SK-N-SH treated with all-trans-retinoic acid at 6 μM for 48 hours (cell line): ENCODE measurements at regions not wholly inside any gene's neighbourhood (a gene's known extent, or its start where the extent isn't known, plus 50 kb on each side); places are given as distances from the start of the nearest gene placed in this dataset.
"Not testable (repeated sequence)": the region's sequence is repeated elsewhere in the genome, so short reads cannot be mapped to it uniquely, and the experiment has no call there.

Experiments
- ATAC-seq: fragments of 200-7000 bp; cut with Tn5 transposase; 3 replicates; pipeline ENCODE4 v1.9.1; 2020; ENCODE audit warnings: mild to moderate bottlenecking, moderate library complexity
- ARNTL ChIP-seq: fragments of 450-650 bp; formaldehyde crosslinking; IDR thresholded peaks from 2 replicates; pipeline ENCODE4 v1.5.0; 2020; ENCODE audit warnings: low read depth, mild to moderate bottlenecking, moderate library complexity, borderline replicate concordance
- BACH2 ChIP-seq: fragments of 250-450 bp; sonication (Bioruptor Pico); IDR thresholded peaks from 2 replicates; pipeline ENCODE4 v1.9.0; 2021; ENCODE audit warnings: mild to moderate bottlenecking, borderline replicate concordance
- CSDC2 ChIP-seq: fragments of 250-450 bp; sonication (Bioruptor Pico); IDR thresholded peaks from 2 replicates; pipeline ENCODE4 v1.5.0; 2020; ENCODE audit warnings: mild to moderate bottlenecking, moderate library complexity
- ESRRG ChIP-seq: fragments of 250-450 bp; sonication (Bioruptor Pico); IDR thresholded peaks from 2 replicates; pipeline ENCODE4 v1.6.1; 2021; ENCODE audit warnings: mild to moderate bottlenecking
- GLIS3 ChIP-seq: fragments of 250-450 bp; sonication (Bioruptor Pico); IDR thresholded peaks from 2 replicates; pipeline ENCODE4 v1.5.0; 2020; ENCODE audit warnings: mild to moderate bottlenecking, moderate library complexity
- ISL1 ChIP-seq: fragments of 250-450 bp; sonication (Bioruptor Pico); IDR thresholded peaks from 2 replicates; pipeline ENCODE4 v2.1.2; 2022; ENCODE audit warnings: mild to moderate bottlenecking, moderate library complexity
- PPARA ChIP-seq: fragments of 250-450 bp; sonication (Bioruptor Pico); IDR thresholded peaks from 2 replicates; pipeline ENCODE4 v1.5.0; 2020; ENCODE audit warnings: mild to moderate bottlenecking, borderline replicate concordance
- SNAI2 ChIP-seq: fragments of 250-450 bp; sonication (Bioruptor Pico); IDR thresholded peaks from 2 replicates; pipeline ENCODE4 v1.5.0; 2020; ENCODE audit warnings: mild to moderate bottlenecking, moderate library complexity
- TOX ChIP-seq: fragments of 250-450 bp; sonication (Bioruptor Pico); IDR thresholded peaks from 2 replicates; pipeline ENCODE4 v1.8.0; 2021; ENCODE audit warnings: mild to moderate bottlenecking, moderate library complexity, borderline replicate concordance
- ZFP3 ChIP-seq: fragments of 250-450 bp; sonication (Bioruptor Pico); IDR thresholded peaks from 2 replicates; pipeline ENCODE4 v1.5.0; 2020; ENCODE audit warnings: mild to moderate bottlenecking, moderate library complexity
- ZFP30 ChIP-seq: fragments of 450-650 bp; formaldehyde crosslinking; IDR thresholded peaks from 2 replicates; pipeline ENCODE4 v1.5.0; 2022; ENCODE audit warnings: mild to moderate bottlenecking, moderate library complexity
- ZNF565 ChIP-seq: fragments of 450-650 bp; formaldehyde crosslinking; conservative IDR thresholded peaks from 2 replicates; pipeline ENCODE4 v1.5.0; 2020; ENCODE audit warnings: low read depth, mild to moderate bottlenecking, moderate library complexity
- ZNF70 ChIP-seq: fragments of 450-650 bp; formaldehyde crosslinking; IDR thresholded peaks from 2 replicates; pipeline ENCODE4 v1.5.0; 2020; ENCODE audit warnings: mild to moderate bottlenecking, moderate library complexity
- ZNF8 ChIP-seq: fragments of 450-650 bp; formaldehyde crosslinking; IDR thresholded peaks from 2 replicates; pipeline ENCODE4 v1.5.0; 2020; ENCODE audit warnings: mild to moderate bottlenecking, moderate library complexity
- TF ChIP-seq, protein P1 (sequence below): fragments of 250-450 bp; sonication (Bioruptor Pico); IDR thresholded peaks from 2 replicates; pipeline ENCODE4 v1.8.0; 2020; ENCODE audit warnings: mild to moderate bottlenecking, moderate library complexity, borderline replicate concordance
- TF ChIP-seq, protein P2 (sequence below): fragments of 250-450 bp; sonication (Bioruptor Pico); IDR thresholded peaks from 2 replicates; pipeline ENCODE4 v1.5.1; 2020; ENCODE audit warnings: low read depth, mild to moderate bottlenecking, moderate library complexity
- TF ChIP-seq, protein P3 (sequence below): fragments of 250-450 bp; sonication (Bioruptor Pico); IDR thresholded peaks from 2 replicates; pipeline ENCODE4 v1.5.0; 2020; ENCODE audit warnings: mild to moderate bottlenecking, moderate library complexity
- TF ChIP-seq, protein P4 (sequence below): fragments of 250-450 bp; sonication (Bioruptor Pico); IDR thresholded peaks from 2 replicates; pipeline ENCODE4 v1.5.1; 2021; ENCODE audit warnings: mild to moderate bottlenecking, moderate library complexity

DNA sequence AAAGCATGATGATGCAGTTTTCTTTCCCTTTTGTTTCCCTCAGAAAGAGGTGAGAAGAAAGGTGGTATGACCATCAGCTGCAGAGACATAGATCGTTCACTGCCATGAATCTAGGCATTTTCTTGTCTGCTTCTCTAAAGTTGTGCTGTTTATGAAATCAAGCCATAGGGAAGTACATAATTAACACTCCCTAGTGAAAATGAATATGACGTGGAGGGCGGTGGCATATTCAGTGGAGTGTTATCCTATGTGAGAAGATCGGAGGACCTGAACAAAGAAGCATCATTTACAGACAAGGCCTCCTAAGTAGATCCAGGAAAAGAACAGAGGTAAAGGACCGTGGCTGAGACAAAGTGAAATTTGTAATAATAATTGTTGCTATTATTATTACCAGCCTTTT lies 509.0 kb upstream of the SLC39A10 start (continued):
- TF ChIP-seq, protein P1, sequence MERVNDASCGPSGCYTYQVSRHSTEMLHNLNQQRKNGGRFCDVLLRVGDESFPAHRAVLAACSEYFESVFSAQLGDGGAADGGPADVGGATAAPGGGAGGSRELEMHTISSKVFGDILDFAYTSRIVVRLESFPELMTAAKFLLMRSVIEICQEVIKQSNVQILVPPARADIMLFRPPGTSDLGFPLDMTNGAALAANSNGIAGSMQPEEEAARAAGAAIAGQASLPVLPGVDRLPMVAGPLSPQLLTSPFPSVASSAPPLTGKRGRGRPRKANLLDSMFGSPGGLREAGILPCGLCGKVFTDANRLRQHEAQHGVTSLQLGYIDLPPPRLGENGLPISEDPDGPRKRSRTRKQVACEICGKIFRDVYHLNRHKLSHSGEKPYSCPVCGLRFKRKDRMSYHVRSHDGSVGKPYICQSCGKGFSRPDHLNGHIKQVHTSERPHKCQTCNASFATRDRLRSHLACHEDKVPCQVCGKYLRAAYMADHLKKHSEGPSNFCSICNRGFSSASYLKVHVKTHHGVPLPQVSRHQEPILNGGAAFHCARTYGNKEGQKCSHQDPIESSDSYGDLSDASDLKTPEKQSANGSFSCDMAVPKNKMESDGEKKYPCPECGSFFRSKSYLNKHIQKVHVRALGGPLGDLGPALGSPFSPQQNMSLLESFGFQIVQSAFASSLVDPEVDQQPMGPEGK = no peak
- TF ChIP-seq ISL1 (CRISPR knock-in tag) (no peak), ARNTL (CRISPR knock-in tag) (no peak)

DNA sequence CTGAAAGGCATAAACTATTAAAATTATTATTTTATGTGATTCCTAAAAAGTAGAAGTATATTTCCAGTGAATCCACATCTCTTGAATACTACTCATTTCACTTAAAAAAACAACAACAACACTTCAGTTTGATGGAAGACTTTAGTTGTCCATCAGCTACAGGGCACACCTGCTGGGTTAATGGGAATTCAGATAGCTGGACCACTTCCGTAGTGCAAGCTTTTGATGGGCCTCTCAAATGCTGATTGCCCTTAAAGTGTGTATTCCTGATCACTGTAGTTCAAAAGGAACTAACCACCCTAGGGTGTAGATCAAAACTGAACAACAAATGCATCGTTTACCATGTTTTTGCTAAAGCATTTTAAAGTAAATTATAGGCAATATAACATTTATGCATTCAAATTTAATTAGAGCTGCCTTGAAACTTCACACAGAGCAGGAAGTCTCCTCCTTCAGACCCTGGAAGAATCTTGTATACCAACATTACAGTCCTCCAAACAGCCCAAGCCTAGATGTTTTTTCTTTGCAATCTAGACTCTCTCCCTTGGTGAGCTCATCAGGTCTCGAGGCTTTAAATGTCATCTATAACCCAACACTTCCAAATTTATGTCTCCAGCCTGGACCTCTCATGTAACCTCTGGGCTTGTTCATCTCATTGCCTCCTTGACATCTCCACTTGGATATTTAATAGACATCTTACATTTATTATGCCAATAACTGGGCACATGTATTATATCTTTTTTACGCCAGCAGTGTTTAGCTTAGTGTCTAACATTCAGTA lies 510.1 kb upstream of the SLC39A10 start:
- TF ChIP-seq ZNF70 (CRISPR knock-in tag) (no peak), ZNF8 (CRISPR knock-in tag) (no peak), CSDC2 (CRISPR knock-in tag) (no peak), ZNF565 (CRISPR knock-in tag) (no peak), ZFP3 (CRISPR knock-in tag) (no peak), ARNTL (CRISPR knock-in tag) (no peak), GLIS3 (no peak)
- TF ChIP-seq, protein P2, sequence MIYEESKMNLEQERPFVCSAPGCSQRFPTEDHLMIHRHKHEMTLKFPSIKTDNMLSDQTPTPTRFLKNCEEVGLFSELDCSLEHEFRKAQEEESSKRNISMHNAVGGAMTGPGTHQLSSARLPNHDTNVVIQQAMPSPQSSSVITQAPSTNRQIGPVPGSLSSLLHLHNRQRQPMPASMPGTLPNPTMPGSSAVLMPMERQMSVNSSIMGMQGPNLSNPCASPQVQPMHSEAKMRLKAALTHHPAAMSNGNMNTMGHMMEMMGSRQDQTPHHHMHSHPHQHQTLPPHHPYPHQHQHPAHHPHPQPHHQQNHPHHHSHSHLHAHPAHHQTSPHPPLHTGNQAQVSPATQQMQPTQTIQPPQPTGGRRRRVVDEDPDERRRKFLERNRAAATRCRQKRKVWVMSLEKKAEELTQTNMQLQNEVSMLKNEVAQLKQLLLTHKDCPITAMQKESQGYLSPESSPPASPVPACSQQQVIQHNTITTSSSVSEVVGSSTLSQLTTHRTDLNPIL = no peak
- TF ChIP-seq, protein P3, sequence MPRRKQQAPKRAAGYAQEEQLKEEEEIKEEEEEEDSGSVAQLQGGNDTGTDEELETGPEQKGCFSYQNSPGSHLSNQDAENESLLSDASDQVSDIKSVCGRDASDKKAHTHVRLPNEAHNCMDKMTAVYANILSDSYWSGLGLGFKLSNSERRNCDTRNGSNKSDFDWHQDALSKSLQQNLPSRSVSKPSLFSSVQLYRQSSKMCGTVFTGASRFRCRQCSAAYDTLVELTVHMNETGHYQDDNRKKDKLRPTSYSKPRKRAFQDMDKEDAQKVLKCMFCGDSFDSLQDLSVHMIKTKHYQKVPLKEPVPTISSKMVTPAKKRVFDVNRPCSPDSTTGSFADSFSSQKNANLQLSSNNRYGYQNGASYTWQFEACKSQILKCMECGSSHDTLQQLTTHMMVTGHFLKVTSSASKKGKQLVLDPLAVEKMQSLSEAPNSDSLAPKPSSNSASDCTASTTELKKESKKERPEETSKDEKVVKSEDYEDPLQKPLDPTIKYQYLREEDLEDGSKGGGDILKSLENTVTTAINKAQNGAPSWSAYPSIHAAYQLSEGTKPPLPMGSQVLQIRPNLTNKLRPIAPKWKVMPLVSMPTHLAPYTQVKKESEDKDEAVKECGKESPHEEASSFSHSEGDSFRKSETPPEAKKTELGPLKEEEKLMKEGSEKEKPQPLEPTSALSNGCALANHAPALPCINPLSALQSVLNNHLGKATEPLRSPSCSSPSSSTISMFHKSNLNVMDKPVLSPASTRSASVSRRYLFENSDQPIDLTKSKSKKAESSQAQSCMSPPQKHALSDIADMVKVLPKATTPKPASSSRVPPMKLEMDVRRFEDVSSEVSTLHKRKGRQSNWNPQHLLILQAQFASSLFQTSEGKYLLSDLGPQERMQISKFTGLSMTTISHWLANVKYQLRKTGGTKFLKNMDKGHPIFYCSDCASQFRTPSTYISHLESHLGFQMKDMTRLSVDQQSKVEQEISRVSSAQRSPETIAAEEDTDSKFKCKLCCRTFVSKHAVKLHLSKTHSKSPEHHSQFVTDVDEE = no peak
- TF ChIP-seq, all 23 proteins: peak for 0

DNA sequence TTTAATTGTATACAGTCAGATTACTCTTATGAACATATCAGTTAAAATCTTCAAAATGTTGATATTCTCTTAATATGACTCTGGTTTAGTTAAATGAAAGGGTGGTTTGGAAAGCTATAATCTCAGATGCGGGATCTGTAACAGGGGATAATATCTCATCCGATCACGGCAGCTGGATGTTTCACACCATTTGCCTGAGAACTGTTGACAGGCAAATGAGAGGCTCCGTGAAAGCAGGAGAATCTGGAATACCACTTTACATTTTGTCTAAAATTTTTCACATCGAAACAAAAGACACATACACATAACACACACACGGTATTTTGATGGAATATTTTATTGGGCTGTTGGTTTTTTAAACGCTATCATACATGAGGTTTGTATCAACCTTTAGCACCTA lies 518.6 kb upstream of the SLC39A10 start:
- TF ChIP-seq, protein P4, sequence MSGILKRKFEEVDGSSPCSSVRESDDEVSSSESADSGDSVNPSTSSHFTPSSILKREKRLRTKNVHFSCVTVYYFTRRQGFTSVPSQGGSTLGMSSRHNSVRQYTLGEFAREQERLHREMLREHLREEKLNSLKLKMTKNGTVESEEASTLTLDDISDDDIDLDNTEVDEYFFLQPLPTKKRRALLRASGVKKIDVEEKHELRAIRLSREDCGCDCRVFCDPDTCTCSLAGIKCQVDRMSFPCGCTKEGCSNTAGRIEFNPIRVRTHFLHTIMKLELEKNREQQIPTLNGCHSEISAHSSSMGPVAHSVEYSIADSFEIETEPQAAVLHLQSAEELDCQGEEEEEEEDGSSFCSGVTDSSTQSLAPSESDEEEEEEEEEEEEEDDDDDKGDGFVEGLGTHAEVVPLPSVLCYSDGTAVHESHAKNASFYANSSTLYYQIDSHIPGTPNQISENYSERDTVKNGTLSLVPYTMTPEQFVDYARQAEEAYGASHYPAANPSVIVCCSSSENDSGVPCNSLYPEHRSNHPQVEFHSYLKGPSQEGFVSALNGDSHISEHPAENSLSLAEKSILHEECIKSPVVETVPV = no peak
- TF ChIP-seq, protein P1 = no peak
- TF ChIP-seq SNAI2 = no peak
- TF ChIP-seq ESRRG (CRISPR knock-in tag) = no peak
- no peak for TF ChIP-seq GLIS3
- no peak for ATAC-seq

More for the DNA sequence above, 510.1 kb upstream of the SLC39A10 start:
- no peak for ATAC-seq

DNA sequence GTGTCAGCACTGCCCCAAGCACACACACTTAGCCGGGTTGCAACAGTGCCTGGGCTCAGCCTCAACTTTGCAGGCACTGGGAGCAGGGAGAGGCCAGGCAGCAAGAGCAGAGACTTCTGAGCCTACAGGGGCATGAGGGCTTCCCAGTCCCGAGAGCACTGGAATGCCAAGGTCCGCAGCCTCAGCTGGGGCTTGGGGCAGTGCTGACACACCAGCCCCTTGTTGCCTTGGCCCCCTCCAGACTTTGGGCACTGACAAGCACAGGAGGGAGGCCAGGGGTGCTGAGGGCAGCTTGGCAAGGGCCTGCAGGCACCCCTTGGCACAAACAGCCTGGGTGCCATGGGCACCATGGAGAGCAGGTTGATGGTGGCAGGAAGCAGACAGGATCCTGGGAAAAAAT lies 531.1 kb upstream of the SLC39A10 start:
- not testable (repeated sequence) for ATAC-seq

DNA sequence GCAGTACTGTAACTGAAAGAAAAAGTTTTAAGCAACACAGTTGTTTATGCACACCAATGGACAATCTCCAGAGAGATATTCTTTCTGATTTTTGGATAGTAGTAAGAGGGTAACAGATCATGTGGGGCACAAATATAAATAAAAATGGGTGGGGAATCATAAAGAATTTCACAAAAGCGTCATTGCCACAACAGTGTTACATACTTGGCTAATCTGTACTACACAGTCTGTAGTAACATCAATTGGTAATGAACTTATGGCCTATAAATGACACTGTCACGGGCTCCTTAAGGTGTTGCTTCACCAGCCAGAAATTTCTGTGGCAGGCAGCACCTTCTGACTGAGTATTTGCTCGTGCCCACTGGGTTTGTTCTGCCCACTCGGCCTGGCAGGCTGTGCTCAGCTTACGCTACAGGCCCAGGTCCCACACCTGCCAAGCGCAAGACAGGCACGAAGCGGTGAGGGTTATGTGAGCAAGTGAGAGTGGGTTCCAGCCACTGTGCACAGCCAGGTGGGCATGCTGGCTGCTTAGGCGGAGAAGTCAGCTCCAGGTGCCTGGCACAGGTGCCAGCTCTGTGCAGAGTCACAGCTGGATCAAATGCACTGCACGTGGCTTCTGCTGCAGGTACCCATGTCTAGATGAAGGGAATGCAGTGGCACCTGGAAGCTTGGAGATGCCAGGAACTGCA lies 532.5 kb upstream of the SLC39A10 start:
- no peak for ATAC-seq
- no peak for TF ChIP-seq CSDC2 (CRISPR knock-in tag)
- no peak for TF ChIP-seq ESRRG (CRISPR knock-in tag)
- TF ChIP-seq ARNTL (CRISPR knock-in tag) = no peak
- no peak for TF ChIP-seq ZFP3 (CRISPR knock-in tag)
- TF ChIP-seq BACH2 (CRISPR knock-in tag) = no peak
- TF ChIP-seq, protein P3 = no peak
- TF ChIP-seq PPARA (CRISPR knock-in tag) = no peak
- TF ChIP-seq TOX (CRISPR knock-in tag) = no peak
- no peak for TF ChIP-seq GLIS3
- TF ChIP-seq, protein P4 = no peak
- no peak for TF ChIP-seq ZFP30 (CRISPR knock-in tag)
- no peak for TF ChIP-seq ISL1 (CRISPR knock-in tag)
